PFSK-1 (cell line): ENCODE measurements at regions not wholly inside any gene's neighbourhood (a gene's known extent, or its start where the extent isn't known, plus 50 kb on each side); places are given as distances from the start of the nearest gene placed in this dataset.

Source experiments
- POLR2AphosphoS5 ChIP-seq: IDR thresholded peaks from 2 replicates; pipeline ENCODE4 v1.6.1; 2012; ENCODE audit warnings: low read depth, mild to moderate bottlenecking, control low read depth, low read length, moderate library complexity
- REST ChIP-seq, 2 experiments: IDR thresholded peaks; 2 replicates each; pipeline versions ENCODE4 v1.6.1 to v1.8.0; 2011 to 2012; ENCODE audit warnings: low read depth in 2 of 2, low read length in 2 of 2, control low read depth in 1 of 2, inconsistent platforms in 1 of 2, mild to moderate bottlenecking in 1 of 2, moderate library complexity in 1 of 2; ENCODE audit not compliant: insufficient read depth in 1 of 2
- SIN3A ChIP-seq: IDR thresholded peaks from 2 replicates; pipeline ENCODE4 v1.6.1; 2012; ENCODE audit warnings: mild to moderate bottlenecking, low read length, moderate library complexity, borderline replicate concordance; ENCODE audit not compliant: insufficient read depth
- TAF1 ChIP-seq: IDR thresholded peaks from 2 replicates; pipeline ENCODE4 v1.6.1; 2012; ENCODE audit warnings: low read length, control low read depth, borderline replicate concordance; ENCODE audit not compliant: insufficient read depth

GRCh38 chr5:96093340-96093739, 131.7 kb upstream of the ELL2 start:
- no peak for TF ChIP-seq POLR2AphosphoS5
- TF ChIP-seq REST (IDR thresholded peaks at IDR 0.05; ENCODE audit: insufficient read depth in 1 of 2, low read depth in 2 of 2, low read length in 2 of 2) = no peak
- TF ChIP-seq TAF1 = no peak
- no peak for TF ChIP-seq SIN3A
